ENCODE measurements at regions not wholly inside any gene's neighbourhood (a gene's known extent, or its start where the extent isn't known, plus 50 kb on each side); places are given as distances from the start of the nearest gene placed in this dataset.

DNA sequence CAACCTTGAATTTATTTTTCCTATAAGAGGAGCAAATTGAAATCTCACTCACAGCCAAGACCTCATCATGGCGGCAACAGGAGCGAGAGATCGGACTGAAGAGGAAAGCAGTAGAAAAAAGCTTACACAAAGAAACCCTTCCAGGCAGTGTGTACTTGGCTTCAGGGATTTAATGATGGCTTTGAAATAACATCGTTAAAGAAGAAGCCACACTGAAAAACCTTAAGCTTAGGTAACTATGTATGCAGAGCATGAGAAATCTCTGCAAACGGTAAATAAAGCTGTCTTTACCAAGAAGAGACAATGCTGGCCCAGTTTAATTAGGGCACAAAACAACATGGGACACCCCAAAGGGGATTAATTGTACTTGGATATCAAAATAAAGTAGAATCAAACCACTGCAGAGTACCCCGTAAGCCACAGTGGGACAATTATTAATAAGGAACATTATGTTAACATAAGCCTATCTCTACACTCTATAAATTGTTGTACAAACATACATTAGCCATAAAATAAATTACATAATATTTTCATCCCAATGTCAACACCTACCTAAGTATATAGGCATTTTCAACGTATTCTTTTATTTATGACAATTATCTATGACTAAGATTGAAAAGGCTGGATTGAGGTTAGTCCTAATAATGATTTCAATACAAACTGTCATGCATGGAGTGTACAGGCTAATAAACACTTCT lies 360.2 kb upstream of the CHRM3 start:
- TF ChIP-seq POLR2AphosphoS5 (IDR thresholded peaks at IDR 0.05; ENCODE audit: borderline replicate concordance, low read depth, low read length) (no peak), EZH2 (IDR thresholded peaks at IDR 0.05) (no peak)

All from SK-N-MC (cell line).